Sigmoid colon (tissue), 6 donors: ENCODE measurements at regions not wholly inside any gene's neighbourhood (a gene's known extent, or its start where the extent isn't known, plus 50 kb on each side); places are given as distances from the start of the nearest gene placed in this dataset.
A peak's percentile ranks its signal among the peaks of the same experiment; 100 is the strongest.

Experiments used
- DNase-seq: peaks from one replicate; pipeline ENCODE4 v3.0.0-alpha.2; 2019
- H3K27ac ChIP-seq, 4 donors: fragments of 200-600 bp; sonication (generic); one replicate each; pipeline ENCODE4 v1.5.1; 2016 to 2019; ENCODE audit warnings: mild to moderate bottlenecking in 1 of 4
- H3K27me3 ChIP-seq, 3 donors: fragments of 200-600 bp; sonication (generic); one replicate each; pipeline ENCODE4 v1.5.1; 2019; ENCODE audit warnings: mild to moderate bottlenecking in 1 of 3
- H3K36me3 ChIP-seq, 4 donors: fragments of 200-600 bp; sonication (generic); one replicate each; pipeline ENCODE4 v1.5.1; 2016 to 2019
- H3K4me1 ChIP-seq, 4 donors: fragments of 200-600 bp; sonication (generic); one replicate each; pipeline ENCODE4 v1.5.1; 2017 to 2019
- H3K4me3 ChIP-seq, 4 donors: fragments of 200-600 bp; sonication (generic); one replicate each; pipeline ENCODE4 v1.5.1; 2017 to 2019; ENCODE audit warnings: mild to moderate bottlenecking in 2 of 4, moderate library complexity in 1 of 4
- H3K9me3 ChIP-seq, 4 donors: fragments of 200-600 bp in 3 of 4; sonication (generic) in 3 of 4; one replicate each; pipeline versions ENCODE4 v1.5.1 to v1.6.1; 2013 to 2019
- CTCF ChIP-seq, 4 experiments: fragments of 450-650 bp in 3 of 4; fragments of 200-600 bp in 1 of 4; IDR thresholded peaks; one replicate each; pipeline ENCODE4 v1.5.1; 2016 to 2019; ENCODE audit warnings: antibody characterized with exemption in 4 of 4, mild to moderate bottlenecking in 3 of 4, moderate library complexity in 2 of 4
- EP300 ChIP-seq, 4 donors: sonication (generic); formaldehyde crosslinking; IDR thresholded peaks; one replicate each; pipeline ENCODE4 v1.6.1; 2017; ENCODE audit warnings: antibody characterized with exemption in 4 of 4
- POLR2A ChIP-seq, 2 donors: fragments of 450-650 bp; IDR thresholded peaks; one replicate each; pipeline ENCODE4 v1.6.1; 2016; ENCODE audit warnings: antibody characterized with exemption in 2 of 2, mild to moderate bottlenecking in 2 of 2, moderate library complexity in 2 of 2
- POLR2AphosphoS5 ChIP-seq, 4 donors: sonication (generic); formaldehyde crosslinking; IDR thresholded peaks; one replicate each; pipeline ENCODE4 v1.6.1; 2017; ENCODE audit warnings: antibody characterized with exemption in 4 of 4
- WGBS, 2 donors: extraction: QIAGEN DNeasy Blood & Tissue Kit; methylation state at CpG; one replicate each; pipeline ENCODE4 v1.1.7; 2013; 5-methylcytosine and 5-hydroxymethylcytosine counted together
- intact Hi-C: fragments of 100-400 bp; cut with DNase I; formaldehyde crosslinking; loops from one replicate; pipeline ENCODE4 v1.15.1; 2023
- donor health status: healthy with polysubstance abuse.
- donor health status: healthy.

GRCh38 chr2:66134138-66134701 is 300.7 kb upstream of the MEIS1 start:
- no peaks in the 10 kb centered on the region for H3K4me1 ChIP-seq
- no peak for DNase-seq
- H3K27me3 ChIP-seq: no peaks in the 10 kb centered on the region
- H3K4me3 ChIP-seq: no peak overlapping the region
- H3K27ac ChIP-seq: no peak overlapping the region
- H3K36me3 ChIP-seq: no peaks in the 10 kb centered on the region
- H3K9me3 ChIP-seq: no peaks in the 10 kb centered on the region
- WGBS, 2 donors: 63 to 70% methylated on average over 4 of the region's 4 CpGs
- intact Hi-C loops: no loop called here
- TF ChIP-seq POLR2AphosphoS5 (IDR thresholded peaks at IDR 0.05) (no peak), EP300 (IDR thresholded peaks at IDR 0.05) (no peak), POLR2A (IDR thresholded peaks at IDR 0.05) (no peak), CTCF (IDR thresholded peaks at IDR 0.05) (no peak)

- no peak overlapping the region for H3K4me3 ChIP-seq
- intact Hi-C loops: no loop called here
- DNase-seq: no peak
- no peak for TF ChIP-seq EP300 (IDR thresholded peaks at IDR 0.05)
- TF ChIP-seq CTCF (IDR thresholded peaks at IDR 0.05): no peak
- no peak for TF ChIP-seq POLR2A (IDR thresholded peaks at IDR 0.05)
- TF ChIP-seq POLR2AphosphoS5 (IDR thresholded peaks at IDR 0.05): no peak
- H3K27ac ChIP-seq: no peak overlapping the region
- no peaks in the 10 kb centered on the region for H3K36me3 ChIP-seq
- no peaks in the 10 kb centered on the region for H3K4me1 ChIP-seq
- WGBS, 2 donors: 86 to 87% methylated on average over 6 of the region's 6 CpGs
- H3K9me3 ChIP-seq: no peaks in the 10 kb centered on the region
- no peaks in the 10 kb centered on the region for H3K27me3 ChIP-seq
Measured at GRCh38 chr2:66127656-66128055, 307.3 kb upstream of the MEIS1 start.

DNA sequence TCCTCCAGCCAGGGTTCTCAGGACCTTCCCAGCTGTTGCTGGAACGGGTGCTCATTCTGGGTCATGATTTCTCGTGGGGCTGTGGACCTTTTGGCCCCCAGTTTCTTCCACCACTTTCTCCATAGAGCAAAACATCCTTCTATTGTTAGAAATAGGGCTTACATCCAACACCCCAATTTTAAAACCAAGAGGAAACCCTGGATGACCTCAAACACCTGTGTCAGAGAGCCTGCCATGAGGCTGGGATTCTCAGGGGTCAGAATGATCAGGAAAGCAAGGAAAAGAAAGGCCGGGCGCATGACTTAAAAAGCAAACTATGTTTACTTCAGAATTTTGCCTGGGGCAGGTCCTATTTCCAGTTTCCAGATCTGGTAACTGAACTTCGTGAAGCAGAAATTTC is 307.9 kb upstream of the MEIS1 start:
- TF ChIP-seq EP300 (IDR thresholded peaks at IDR 0.05) (no peak), POLR2A (IDR thresholded peaks at IDR 0.05) (no peak), POLR2AphosphoS5 (IDR thresholded peaks at IDR 0.05) (no peak), CTCF (IDR thresholded peaks at IDR 0.05) (no peak)
- intact Hi-C loops: no loop called here
- WGBS, 2 donors: 71 to 79% methylated on average over 5 of the region's 5 CpGs

DNA sequence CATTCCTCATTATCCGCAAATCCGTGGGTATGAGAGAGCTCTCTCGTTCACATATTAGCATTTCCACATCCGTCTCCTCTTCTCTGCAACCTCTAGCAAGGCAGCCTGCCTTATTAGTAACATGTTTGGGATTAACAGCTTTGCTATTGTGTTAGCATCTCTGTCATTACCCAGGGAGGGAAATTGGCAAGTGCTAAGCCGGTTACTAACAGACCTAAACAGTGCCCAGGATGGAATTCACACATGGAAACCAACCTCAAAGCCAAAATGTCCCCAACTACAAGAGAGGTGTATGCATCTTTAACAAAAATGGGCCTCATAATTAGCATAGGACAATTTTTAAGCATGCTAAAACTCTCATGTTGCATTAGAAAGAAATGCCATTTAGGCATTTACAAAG is 309.0 kb upstream of the MEIS1 start:
- Histone ChIP-seq H3K27me3 (no peaks in the 10 kb centered on the region), H3K27ac (no peak overlapping the region), H3K4me3 (no peak overlapping the region), H3K36me3 (no peaks in the 10 kb centered on the region), H3K4me1 (no peaks in the 10 kb centered on the region), H3K9me3 (no peaks in the 10 kb centered on the region)
- TF ChIP-seq CTCF (IDR thresholded peaks at IDR 0.05): no peak
- TF ChIP-seq POLR2A (IDR thresholded peaks at IDR 0.05): no peak
- TF ChIP-seq EP300 (IDR thresholded peaks at IDR 0.05): no peak
- TF ChIP-seq POLR2AphosphoS5 (IDR thresholded peaks at IDR 0.05): no peak
- DNase-seq: no peak
- intact Hi-C loops: no loop called here
- WGBS, 2 donors: 80 to 87% methylated on average over 5 of the region's 5 CpGs

More for the DNA sequence above, 307.9 kb upstream of the MEIS1 start:
- DNase-seq: peak; percentile 62
- H3K27me3 ChIP-seq: no peaks in the 10 kb centered on the region
- H3K9me3 ChIP-seq: no peaks in the 10 kb centered on the region
- H3K4me3 ChIP-seq: no peak overlapping the region
- H3K36me3 ChIP-seq: no peaks in the 10 kb centered on the region
- H3K27ac ChIP-seq: no peak overlapping the region
- no peaks in the 10 kb centered on the region for H3K4me1 ChIP-seq

DNA sequence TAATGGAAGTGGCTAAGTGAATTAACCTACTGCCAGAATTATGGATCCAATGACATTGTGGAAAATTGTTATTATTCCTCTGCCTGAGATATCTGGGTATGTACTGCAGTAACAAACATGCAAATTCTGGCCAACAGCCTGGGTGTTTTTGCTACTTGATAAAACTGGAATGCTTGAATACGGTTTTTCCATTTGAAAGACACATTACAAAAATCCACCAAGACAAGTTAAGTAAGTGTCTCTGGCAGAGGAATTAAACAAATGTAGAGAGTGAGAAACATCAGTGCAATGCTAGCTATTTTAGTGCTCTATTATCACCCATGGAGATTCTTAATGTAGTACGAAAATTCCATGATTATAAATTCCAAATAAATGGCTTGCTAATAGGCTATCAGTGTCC is 312.4 kb upstream of the MEIS1 start:
- no peak overlapping the region for H3K4me3 ChIP-seq
- no peak for TF ChIP-seq EP300 (IDR thresholded peaks at IDR 0.05)
- TF ChIP-seq POLR2A (IDR thresholded peaks at IDR 0.05): no peak
- TF ChIP-seq CTCF (IDR thresholded peaks at IDR 0.05): no peak
- TF ChIP-seq POLR2AphosphoS5 (IDR thresholded peaks at IDR 0.05): no peak
- whole genome bisulfite sequencing, 2 donors: 74 to 75% methylated on average over 2 of the region's 2 CpGs
- no peaks in the 10 kb centered on the region for H3K36me3 ChIP-seq
- H3K27ac ChIP-seq: no peak overlapping the region
- no peaks in the 10 kb centered on the region for H3K4me1 ChIP-seq
- DNase-seq: no peak
- no peaks in the 10 kb centered on the region for H3K9me3 ChIP-seq
- intact Hi-C loops: no loop called here
- H3K27me3 ChIP-seq: no peaks in the 10 kb centered on the region
